ENCODE measurements at regions not wholly inside any gene's neighbourhood (a gene's known extent, or its start where the extent isn't known, plus 50 kb on each side); places are given as distances from the start of the nearest gene placed in this dataset.

GRCh38 chr6:15872241-15873103 lies 209.6 kb upstream of the DTNBP1 start:
- Mint-ChIP-seq H3K27ac (no peak overlapping the region), H3K27me3 (no peaks in the 10 kb centered on the region), H3K4me3 (no peak overlapping the region), H3K36me3 (no peaks in the 10 kb centered on the region), H3K4me1 (ENCODE audit: unreplicated experiment) (peaks cover 31% of the 10 kb centered on the region), H3K9me3 (no peaks in the 10 kb centered on the region)
- DNase-seq (ENCODE audit: extremely low spot score, unreplicated experiment) = no peak
- TF ChIP-seq, protein P1, sequence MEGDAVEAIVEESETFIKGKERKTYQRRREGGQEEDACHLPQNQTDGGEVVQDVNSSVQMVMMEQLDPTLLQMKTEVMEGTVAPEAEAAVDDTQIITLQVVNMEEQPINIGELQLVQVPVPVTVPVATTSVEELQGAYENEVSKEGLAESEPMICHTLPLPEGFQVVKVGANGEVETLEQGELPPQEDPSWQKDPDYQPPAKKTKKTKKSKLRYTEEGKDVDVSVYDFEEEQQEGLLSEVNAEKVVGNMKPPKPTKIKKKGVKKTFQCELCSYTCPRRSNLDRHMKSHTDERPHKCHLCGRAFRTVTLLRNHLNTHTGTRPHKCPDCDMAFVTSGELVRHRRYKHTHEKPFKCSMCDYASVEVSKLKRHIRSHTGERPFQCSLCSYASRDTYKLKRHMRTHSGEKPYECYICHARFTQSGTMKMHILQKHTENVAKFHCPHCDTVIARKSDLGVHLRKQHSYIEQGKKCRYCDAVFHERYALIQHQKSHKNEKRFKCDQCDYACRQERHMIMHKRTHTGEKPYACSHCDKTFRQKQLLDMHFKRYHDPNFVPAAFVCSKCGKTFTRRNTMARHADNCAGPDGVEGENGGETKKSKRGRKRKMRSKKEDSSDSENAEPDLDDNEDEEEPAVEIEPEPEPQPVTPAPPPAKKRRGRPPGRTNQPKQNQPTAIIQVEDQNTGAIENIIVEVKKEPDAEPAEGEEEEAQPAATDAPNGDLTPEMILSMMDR (conservative IDR thresholded peaks at IDR 0.05) = no peak

DNA sequence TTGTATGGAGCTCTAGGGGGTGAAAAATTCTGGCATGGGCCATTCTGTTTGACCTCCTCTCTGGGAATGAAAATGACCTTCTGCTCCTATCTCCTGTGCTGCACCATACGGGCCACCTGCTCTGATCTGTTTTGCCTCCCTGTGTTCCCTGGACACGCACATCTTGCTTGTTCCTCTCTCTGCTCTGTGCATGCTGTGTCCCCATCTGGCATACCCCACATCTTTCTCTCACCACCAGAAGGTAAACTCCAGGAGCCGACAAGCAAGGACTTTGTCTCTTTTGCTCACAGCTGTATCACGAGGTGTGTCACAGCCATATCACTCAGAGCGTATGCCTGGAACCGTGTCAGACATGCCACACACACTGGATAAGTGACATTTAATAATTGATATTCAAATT lies 208.4 kb upstream of the DTNBP1 start:
- DNase-seq (ENCODE audit: extremely low spot score, unreplicated experiment) = no peak
- H3K27me3 Mint-ChIP-seq = no peaks in the 10 kb centered on the region
- no peak overlapping the region for H3K4me3 Mint-ChIP-seq
- H3K4me1 Mint-ChIP-seq (ENCODE audit: unreplicated experiment) = peaks cover 31% of the 10 kb centered on the region
- TF ChIP-seq, protein P1 (conservative IDR thresholded peaks at IDR 0.05) = no peak
- H3K27ac Mint-ChIP-seq = no peak overlapping the region
- no peaks in the 10 kb centered on the region for H3K36me3 Mint-ChIP-seq
- no peaks in the 10 kb centered on the region for H3K9me3 Mint-ChIP-seq

- TF ChIP-seq, protein P1 (conservative IDR thresholded peaks at IDR 0.05) = no peak
- no peaks in the 10 kb centered on the region for H3K9me3 Mint-ChIP-seq
- H3K27ac Mint-ChIP-seq = no peak overlapping the region
- H3K27me3 Mint-ChIP-seq = no peaks in the 10 kb centered on the region
- H3K4me3 Mint-ChIP-seq = no peak overlapping the region
- H3K36me3 Mint-ChIP-seq = no peaks in the 10 kb centered on the region
- DNase-seq (ENCODE audit: extremely low spot score, unreplicated experiment) = no peak
- peaks cover 31% of the 10 kb centered on the region for H3K4me1 Mint-ChIP-seq (ENCODE audit: unreplicated experiment)
These were observed 207.7 kb upstream of the DTNBP1 start for GRCh38 chr6:15870333-15871043.

GRCh38 chr6:15864708-15865062 lies 201.9 kb upstream of the DTNBP1 start:
- H3K27ac Mint-ChIP-seq = no peak overlapping the region
- no peaks in the 10 kb centered on the region for H3K4me1 Mint-ChIP-seq (ENCODE audit: unreplicated experiment)
- DNase-seq (ENCODE audit: extremely low spot score, unreplicated experiment) = no peak
- no peak overlapping the region for H3K4me3 Mint-ChIP-seq
- TF ChIP-seq, protein P1 (conservative IDR thresholded peaks at IDR 0.05) = no peak
- no peaks in the 10 kb centered on the region for H3K9me3 Mint-ChIP-seq
- H3K36me3 Mint-ChIP-seq = no peaks in the 10 kb centered on the region
- no peaks in the 10 kb centered on the region for H3K27me3 Mint-ChIP-seq

DNA sequence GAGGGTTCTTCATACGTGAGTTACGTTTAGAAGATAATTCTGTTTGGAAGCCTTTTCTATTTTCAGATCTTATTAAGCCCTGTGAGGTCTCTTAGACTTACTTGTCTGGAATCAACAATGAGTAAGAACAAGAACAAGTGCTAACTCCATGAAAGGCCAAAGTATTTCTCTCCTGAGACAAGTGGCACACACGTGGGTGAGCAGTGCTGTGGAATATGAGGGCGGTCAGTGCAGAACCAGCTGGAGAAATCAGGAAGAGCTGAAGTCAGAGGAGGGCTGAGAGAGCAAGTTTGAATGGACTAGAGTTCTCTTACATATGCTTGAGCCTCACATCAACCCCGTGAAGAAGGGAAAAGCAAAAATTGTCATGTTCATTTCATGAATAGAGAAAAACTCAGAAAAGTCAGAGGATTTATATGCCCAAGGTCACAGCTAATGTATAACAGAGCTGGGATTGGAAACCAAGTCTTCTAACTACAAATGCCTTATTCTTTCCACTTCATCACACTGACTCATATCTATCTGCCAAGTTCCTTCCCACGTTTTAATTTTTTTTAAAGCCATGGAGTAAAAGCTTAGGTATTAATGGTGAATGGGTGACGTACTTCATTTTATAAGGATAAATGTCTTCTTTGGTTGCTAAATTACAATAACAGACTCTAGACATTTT lies 201.3 kb upstream of the DTNBP1 start:
- Mint-ChIP-seq H3K36me3 (no peaks in the 10 kb centered on the region), H3K9me3 (no peaks in the 10 kb centered on the region), H3K4me3 (no peak overlapping the region), H3K4me1 (ENCODE audit: unreplicated experiment) (no peaks in the 10 kb centered on the region), H3K27ac (no peak overlapping the region), H3K27me3 (no peaks in the 10 kb centered on the region)
- TF ChIP-seq, protein P1 (conservative IDR thresholded peaks at IDR 0.05) = no peak
- no peak for DNase-seq (ENCODE audit: extremely low spot score, unreplicated experiment)
